ENCODE measurements at regions not wholly inside any gene's neighbourhood (a gene's known extent, or its start where the extent isn't known, plus 50 kb on each side); places are given as distances from the start of the nearest gene placed in this dataset.

GRCh38 chr20:36094497-36094896 lies 60.0 kb upstream of the EPB41L1 start:
- CTCF ChIA-PET, result interaction anchor here (0.7 to 5.0 kb wide), 6 partner anchors 30 to 305 kb away, joined by 3 to 31 read pairs (median 5); no protein-coding TSS in a partner anchor
- Mint-ChIP-seq H3K4me3 (peak overlapping the region; percentile 48), H3K36me3 (no peaks in the 10 kb centered on the region), H3K9me3 (no peaks in the 10 kb centered on the region), H3K27ac (no peak overlapping the region), H3K4me1 (peaks cover 51% of the 10 kb centered on the region), H3K27me3 (ENCODE audit: low read depth) (peaks cover 94% of the 10 kb centered on the region)
- peak; percentile 95 for TF ChIP-seq PRDM15 (CRISPR knock-in tag; IDR thresholded peaks at IDR 0.05)
- TF ChIP-seq ZNF121 (CRISPR knock-in tag; IDR thresholded peaks at IDR 0.05), result no peak
- ATAC-seq, result no peak
- POLR2A ChIA-PET, result no interaction called here
- DNase-seq (ENCODE audit: low spot score), result no peak

GRCh38 chr20:36096435-36096834 lies 58.1 kb upstream of the EPB41L1 start:
- Mint-ChIP-seq H3K27ac (no peak overlapping the region), H3K27me3 (ENCODE audit: low read depth) (peaks cover 95% of the 10 kb centered on the region), H3K4me3 (no peak overlapping the region), H3K36me3 (no peaks in the 10 kb centered on the region), H3K9me3 (no peaks in the 10 kb centered on the region), H3K4me1 (peaks cover 38% of the 10 kb centered on the region)
- ATAC-seq (no peak), DNase-seq (ENCODE audit: low spot score) (no peak)
- CTCF ChIA-PET, result interaction anchor here (1.0 to 3.1 kb wide), 6 partner anchors 42 to 142 kb away, joined by 3 to 30 read pairs (median 12); partner anchors contain the start of gene SCAND1
- POLR2A ChIA-PET, result no interaction called here
- TF ChIP-seq SMAD4 (CRISPR knock-in tag; IDR thresholded peaks at IDR 0.05) (no peak), ATF1 (CRISPR knock-in tag; IDR thresholded peaks at IDR 0.05) (no peak), CREM (CRISPR knock-in tag; IDR thresholded peaks at IDR 0.05) (no peak), NR3C1 (CRISPR knock-in tag; conservative IDR thresholded peaks at IDR 0.05; ENCODE audit: low read depth) (no peak), GTF2I (CRISPR knock-in tag; conservative IDR thresholded peaks at IDR 0.05) (no peak), MLX (CRISPR knock-in tag; IDR thresholded peaks at IDR 0.05) (no peak), E2F5 (CRISPR knock-in tag; IDR thresholded peaks at IDR 0.05) (no peak), NFYB (CRISPR knock-in tag; conservative IDR thresholded peaks at IDR 0.05; ENCODE audit: low read depth) (no peak), RORB (CRISPR knock-in tag; IDR thresholded peaks at IDR 0.05) (no peak), ZNF423 (CRISPR knock-in tag; IDR thresholded peaks at IDR 0.05) (no peak), ESRRA (CRISPR knock-in tag; IDR thresholded peaks at IDR 0.05; ENCODE audit: borderline replicate concordance) (no peak), EMX1 (CRISPR knock-in tag; IDR thresholded peaks at IDR 0.05) (no peak), ARID4B (CRISPR knock-in tag; IDR thresholded peaks at IDR 0.05; ENCODE audit: borderline replicate concordance) (no peak), OVOL2 (CRISPR knock-in tag; IDR thresholded peaks at IDR 0.05; ENCODE audit: borderline replicate concordance) (no peak), ZNF671 (CRISPR knock-in tag; IDR thresholded peaks at IDR 0.05) (no peak), MXD4 (CRISPR knock-in tag; IDR thresholded peaks at IDR 0.05; ENCODE audit: borderline replicate concordance) (no peak)

Measured in WTC11 (cell line).